ENCODE measurements at regions not wholly inside any gene's neighbourhood (a gene's known extent, or its start where the extent isn't known, plus 50 kb on each side); places are given as distances from the start of the nearest gene placed in this dataset.

DNA sequence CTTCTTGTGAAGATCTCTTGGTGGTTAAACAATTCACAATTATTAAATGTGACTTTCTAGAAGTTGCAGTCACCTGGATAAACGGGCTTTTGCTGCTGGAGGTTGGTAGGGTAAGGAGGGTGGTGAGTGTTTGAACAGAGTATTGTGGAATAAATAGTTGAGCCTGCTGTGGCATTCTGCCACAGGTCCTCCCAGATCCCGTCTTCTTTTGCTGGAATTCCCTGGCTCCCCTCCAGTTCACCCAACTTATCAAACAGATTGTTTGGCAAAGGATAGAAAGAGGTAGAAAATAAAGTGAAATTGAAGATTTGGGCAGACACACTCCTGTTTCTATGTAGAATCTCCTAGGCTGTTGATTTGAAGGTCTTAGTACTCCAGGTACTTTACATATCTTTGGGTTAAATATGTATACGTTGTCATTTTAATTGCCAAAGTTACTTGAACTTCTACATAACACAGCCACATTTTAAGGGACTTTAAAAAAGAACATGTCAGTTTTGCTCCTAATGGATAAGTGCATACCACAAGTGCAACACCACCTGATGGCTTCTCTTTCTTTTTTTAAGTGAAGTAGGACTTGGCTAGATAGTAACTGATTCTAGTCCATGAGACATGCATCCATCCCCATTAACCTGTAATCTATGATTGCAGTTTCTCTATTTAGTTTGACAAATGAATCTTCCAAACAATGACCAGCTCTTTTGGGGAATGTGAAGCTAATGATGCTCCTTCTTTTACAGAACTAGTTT is 83.0 kb downstream of the ARL4A start:
- Histone ChIP-seq H3K4me1 (ENCODE audit: insufficient read depth, low read length) (no peaks in the 10 kb centered on the region), H3K27ac (ENCODE audit: low read length) (no peak overlapping the region), H3K4me3 (ENCODE audit: low read depth in 1 of 2, low read length in 2 of 2) (no peak overlapping the region), H2AFZ (ENCODE audit: low read depth, low read length) (no peak overlapping the region), H4K20me1 (ENCODE audit: insufficient read depth, low read length) (no peaks in the 10 kb centered on the region), H3K4me2 (ENCODE audit: insufficient read depth, low read length) (no peak overlapping the region), H3K9ac (ENCODE audit: low read depth, low read length) (no peak overlapping the region), H3K9me3 (ENCODE audit: insufficient read depth, low read length, severe bottlenecking) (no peaks in the 10 kb centered on the region), H3K36me3 (ENCODE audit: insufficient read depth, low read length) (no peaks in the 10 kb centered on the region), H3K79me2 (ENCODE audit: insufficient read depth, low read length) (no peaks in the 10 kb centered on the region), H3K27me3 (ENCODE audit: insufficient read depth, low read length, poor library complexity) (no peaks in the 10 kb centered on the region)
- DNase-seq, result no peak
- ATAC-seq (ENCODE audit: insufficient read depth, low read depth), result no peak
- TF ChIP-seq, protein P1, sequence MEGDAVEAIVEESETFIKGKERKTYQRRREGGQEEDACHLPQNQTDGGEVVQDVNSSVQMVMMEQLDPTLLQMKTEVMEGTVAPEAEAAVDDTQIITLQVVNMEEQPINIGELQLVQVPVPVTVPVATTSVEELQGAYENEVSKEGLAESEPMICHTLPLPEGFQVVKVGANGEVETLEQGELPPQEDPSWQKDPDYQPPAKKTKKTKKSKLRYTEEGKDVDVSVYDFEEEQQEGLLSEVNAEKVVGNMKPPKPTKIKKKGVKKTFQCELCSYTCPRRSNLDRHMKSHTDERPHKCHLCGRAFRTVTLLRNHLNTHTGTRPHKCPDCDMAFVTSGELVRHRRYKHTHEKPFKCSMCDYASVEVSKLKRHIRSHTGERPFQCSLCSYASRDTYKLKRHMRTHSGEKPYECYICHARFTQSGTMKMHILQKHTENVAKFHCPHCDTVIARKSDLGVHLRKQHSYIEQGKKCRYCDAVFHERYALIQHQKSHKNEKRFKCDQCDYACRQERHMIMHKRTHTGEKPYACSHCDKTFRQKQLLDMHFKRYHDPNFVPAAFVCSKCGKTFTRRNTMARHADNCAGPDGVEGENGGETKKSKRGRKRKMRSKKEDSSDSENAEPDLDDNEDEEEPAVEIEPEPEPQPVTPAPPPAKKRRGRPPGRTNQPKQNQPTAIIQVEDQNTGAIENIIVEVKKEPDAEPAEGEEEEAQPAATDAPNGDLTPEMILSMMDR (IDR thresholded peaks at IDR 0.05; ENCODE audit: borderline replicate concordance, extremely low read depth, low read length, poor library complexity, severe bottlenecking), result no peak
- TF ChIP-seq EZH2 (IDR thresholded peaks at IDR 0.05; ENCODE audit: borderline replicate concordance, low read depth, low read length, severe bottlenecking), result no peak

DNA sequence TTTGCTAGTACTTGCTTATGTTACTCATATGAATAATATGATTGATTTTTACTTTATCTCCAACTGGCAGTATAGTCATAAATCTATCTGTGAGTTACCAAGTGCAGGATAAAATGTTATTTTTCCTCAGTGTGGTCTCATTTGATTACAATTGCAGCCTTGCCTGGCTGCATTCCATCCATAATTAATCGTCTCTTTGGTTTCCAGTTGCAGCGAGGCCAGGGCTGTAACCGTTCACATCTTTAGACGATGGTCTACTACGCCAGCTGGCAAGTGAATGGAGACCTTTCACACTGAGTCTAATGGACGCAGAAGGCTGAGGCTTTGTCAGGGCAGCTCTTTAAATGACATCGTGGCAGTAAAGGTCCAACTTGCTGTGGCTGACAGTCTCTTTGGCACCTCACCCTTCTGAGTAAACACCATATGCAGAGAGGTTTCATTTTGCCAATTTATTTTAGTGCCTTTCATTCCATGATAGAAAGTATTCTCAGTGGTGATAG is 84.0 kb downstream of the ARL4A start:
- TF ChIP-seq, protein P1 (IDR thresholded peaks at IDR 0.05; ENCODE audit: borderline replicate concordance, extremely low read depth, low read length, poor library complexity, severe bottlenecking), result no peak
- no peak for TF ChIP-seq EZH2 (IDR thresholded peaks at IDR 0.05; ENCODE audit: borderline replicate concordance, low read depth, low read length, severe bottlenecking)
- H3K4me1 ChIP-seq (ENCODE audit: insufficient read depth, low read length), result no peaks in the 10 kb centered on the region
- no peak overlapping the region for H3K27ac ChIP-seq (ENCODE audit: low read length)
- no peak overlapping the region for H3K4me3 ChIP-seq (ENCODE audit: low read depth in 1 of 2, low read length in 2 of 2)
- no peak overlapping the region for H2AFZ ChIP-seq (ENCODE audit: low read depth, low read length)
- no peaks in the 10 kb centered on the region for H3K36me3 ChIP-seq (ENCODE audit: insufficient read depth, low read length)
- H3K9ac ChIP-seq (ENCODE audit: low read depth, low read length), result no peak overlapping the region
- H3K79me2 ChIP-seq (ENCODE audit: insufficient read depth, low read length), result no peaks in the 10 kb centered on the region
- no peak overlapping the region for H3K4me2 ChIP-seq (ENCODE audit: insufficient read depth, low read length)
- H3K27me3 ChIP-seq (ENCODE audit: insufficient read depth, low read length, poor library complexity), result no peaks in the 10 kb centered on the region
- ATAC-seq (ENCODE audit: insufficient read depth, low read depth) (no peak), DNase-seq (no peak)
- no peaks in the 10 kb centered on the region for H4K20me1 ChIP-seq (ENCODE audit: insufficient read depth, low read length)
- no peaks in the 10 kb centered on the region for H3K9me3 ChIP-seq (ENCODE audit: insufficient read depth, low read length, severe bottlenecking)

DNA sequence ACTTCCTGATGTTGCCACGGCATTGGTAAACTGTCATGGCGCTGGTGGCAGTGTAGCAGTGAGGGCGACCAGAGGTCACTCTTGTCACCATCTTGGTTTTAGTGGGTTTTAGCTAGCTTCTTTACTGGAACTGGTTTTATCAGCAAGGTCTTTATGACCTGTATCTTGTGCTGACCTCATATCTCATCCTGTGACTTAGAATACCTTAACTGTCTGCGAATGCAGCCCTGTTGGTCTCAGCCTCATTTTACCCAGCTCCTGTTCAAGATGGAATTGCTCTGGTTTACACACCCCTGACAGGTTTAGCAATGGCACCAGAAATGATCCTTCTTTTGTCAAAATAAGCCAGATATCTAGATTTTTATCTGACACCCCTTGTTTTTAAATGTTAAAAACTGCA is 85.3 kb downstream of the ARL4A start:
- Histone ChIP-seq H3K36me3 (ENCODE audit: insufficient read depth, low read length) (no peaks in the 10 kb centered on the region), H3K9ac (ENCODE audit: low read depth, low read length) (no peak overlapping the region), H3K79me2 (ENCODE audit: insufficient read depth, low read length) (no peaks in the 10 kb centered on the region), H2AFZ (ENCODE audit: low read depth, low read length) (no peak overlapping the region), H3K4me3 (ENCODE audit: low read depth in 1 of 2, low read length in 2 of 2) (no peak overlapping the region), H3K4me1 (ENCODE audit: insufficient read depth, low read length) (no peaks in the 10 kb centered on the region), H3K9me3 (ENCODE audit: insufficient read depth, low read length, severe bottlenecking) (no peaks in the 10 kb centered on the region), H4K20me1 (ENCODE audit: insufficient read depth, low read length) (no peaks in the 10 kb centered on the region), H3K4me2 (ENCODE audit: insufficient read depth, low read length) (no peak overlapping the region), H3K27me3 (ENCODE audit: insufficient read depth, low read length, poor library complexity) (no peaks in the 10 kb centered on the region), H3K27ac (ENCODE audit: low read length) (no peak overlapping the region)
- ATAC-seq (ENCODE audit: insufficient read depth, low read depth), result no peak
- no peak for DNase-seq
- TF ChIP-seq, protein P1 (IDR thresholded peaks at IDR 0.05; ENCODE audit: borderline replicate concordance, extremely low read depth, low read length, poor library complexity, severe bottlenecking), result no peak

Measured in DND-41 (cell line).